Upper lobe of right lung (tissue), 1 donor: ENCODE measurements at regions not wholly inside any gene's neighbourhood (a gene's known extent, or its start where the extent isn't known, plus 50 kb on each side); places are given as distances from the start of the nearest gene placed in this dataset.

Experiments
- ATAC-seq: fragments of 200-7000 bp; cut with Tn5 transposase; one replicate; pipeline ENCODE4 v1.9.1; 2020; ENCODE audit warnings: mild to moderate bottlenecking, moderate library complexity
- DNase-seq: peaks from one replicate; pipeline ENCODE4 v3.0.0-alpha.2; 2020
- H3K27ac ChIP-seq: fragments of 200-600 bp; one replicate; pipeline ENCODE4 v1.8.0; 2022
- H3K27me3 ChIP-seq: fragments of 200-600 bp; one replicate; pipeline ENCODE4 v1.8.0; 2022; ENCODE audit warnings: mild to moderate bottlenecking
- H3K36me3 ChIP-seq: fragments of 200-600 bp; one replicate; pipeline ENCODE4 v1.8.0; 2022
- H3K4me1 ChIP-seq: fragments of 200-600 bp; one replicate; pipeline ENCODE4 v1.8.0; 2022
- H3K4me3 ChIP-seq: fragments of 200-600 bp; one replicate; pipeline ENCODE4 v1.8.0; 2022; ENCODE audit warnings: mild to moderate bottlenecking
- H3K9me3 ChIP-seq: fragments of 200-600 bp; one replicate; pipeline ENCODE4 v1.8.0; 2022
- intact Hi-C: fragments of 100-400 bp; cut with DNase I; formaldehyde crosslinking; loops from one replicate; pipeline ENCODE4 v1.11.0; 2022
- TF ChIP-seq, protein P1 (sequence below): fragments of 200-600 bp; IDR thresholded peaks from one replicate; pipeline ENCODE4 v1.8.0; 2022; ENCODE audit warnings: antibody characterized with exemption
- donor health status: DM: no; HTN: yes; CAD: no; lungs with severe emphysema.

DNA sequence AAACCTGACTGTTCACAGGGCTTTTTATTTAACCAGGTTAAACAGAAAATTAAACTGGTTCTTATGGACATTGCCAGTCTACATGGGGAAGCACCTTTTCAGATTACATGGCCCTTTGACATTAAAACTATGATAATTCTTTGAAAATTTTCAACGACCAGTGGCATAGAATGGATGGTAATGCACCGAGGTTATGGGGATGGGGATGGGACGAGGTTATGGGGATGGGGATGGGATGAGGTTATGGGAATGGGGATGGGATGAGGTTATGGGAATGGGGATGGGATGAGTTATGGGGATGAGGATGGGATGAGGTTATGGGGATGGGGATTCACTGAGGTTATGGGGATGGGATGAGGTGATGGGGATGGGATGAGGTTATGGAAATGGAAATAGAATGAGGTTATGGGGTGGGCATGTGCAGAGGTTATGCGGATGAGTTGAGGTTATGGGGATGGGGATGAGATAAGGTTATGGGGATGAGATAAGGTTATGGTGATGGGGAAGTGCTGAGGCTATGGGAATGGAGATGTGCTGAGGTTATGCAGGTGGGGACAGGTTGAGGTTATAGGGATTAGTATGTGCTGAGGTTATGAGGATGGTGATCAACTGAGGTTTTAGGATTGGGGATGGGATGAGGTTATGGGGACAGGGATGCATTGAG is 541.9 kb downstream of the CDH26 start:
- no peak for DNase-seq
- no peaks in the 10 kb centered on the region for H3K4me1 ChIP-seq
- no peaks in the 10 kb centered on the region for H3K27me3 ChIP-seq
- TF ChIP-seq, protein P1, sequence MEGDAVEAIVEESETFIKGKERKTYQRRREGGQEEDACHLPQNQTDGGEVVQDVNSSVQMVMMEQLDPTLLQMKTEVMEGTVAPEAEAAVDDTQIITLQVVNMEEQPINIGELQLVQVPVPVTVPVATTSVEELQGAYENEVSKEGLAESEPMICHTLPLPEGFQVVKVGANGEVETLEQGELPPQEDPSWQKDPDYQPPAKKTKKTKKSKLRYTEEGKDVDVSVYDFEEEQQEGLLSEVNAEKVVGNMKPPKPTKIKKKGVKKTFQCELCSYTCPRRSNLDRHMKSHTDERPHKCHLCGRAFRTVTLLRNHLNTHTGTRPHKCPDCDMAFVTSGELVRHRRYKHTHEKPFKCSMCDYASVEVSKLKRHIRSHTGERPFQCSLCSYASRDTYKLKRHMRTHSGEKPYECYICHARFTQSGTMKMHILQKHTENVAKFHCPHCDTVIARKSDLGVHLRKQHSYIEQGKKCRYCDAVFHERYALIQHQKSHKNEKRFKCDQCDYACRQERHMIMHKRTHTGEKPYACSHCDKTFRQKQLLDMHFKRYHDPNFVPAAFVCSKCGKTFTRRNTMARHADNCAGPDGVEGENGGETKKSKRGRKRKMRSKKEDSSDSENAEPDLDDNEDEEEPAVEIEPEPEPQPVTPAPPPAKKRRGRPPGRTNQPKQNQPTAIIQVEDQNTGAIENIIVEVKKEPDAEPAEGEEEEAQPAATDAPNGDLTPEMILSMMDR = no peak
- no peaks in the 10 kb centered on the region for H3K9me3 ChIP-seq
- intact Hi-C loops = no loop called here
- no peaks in the 10 kb centered on the region for H3K36me3 ChIP-seq
- no peak for ATAC-seq
- no peak overlapping the region for H3K4me3 ChIP-seq
- no peak overlapping the region for H3K27ac ChIP-seq

DNA sequence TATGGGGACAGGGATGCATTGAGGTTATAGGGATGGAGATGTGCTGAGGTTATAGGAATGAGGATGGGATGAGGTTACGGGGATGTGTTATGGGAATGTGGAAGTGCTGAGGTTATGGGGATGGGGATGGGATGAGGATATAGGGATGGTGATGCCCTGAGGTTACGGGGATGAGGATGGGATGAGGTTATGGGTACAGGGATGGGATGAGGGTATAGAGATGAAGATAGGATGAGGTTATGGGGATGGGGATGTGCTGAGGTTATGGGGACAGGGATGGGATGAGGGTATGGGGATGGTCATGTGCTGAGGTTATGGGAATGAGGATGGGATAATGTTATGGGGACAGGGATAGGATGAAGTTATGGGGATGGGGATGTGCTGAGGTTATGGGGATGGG is 542.8 kb downstream of the CDH26 start:
- H3K4me1 ChIP-seq = no peaks in the 10 kb centered on the region
- TF ChIP-seq, protein P1 = no peak
- H3K4me3 ChIP-seq = no peak overlapping the region
- intact Hi-C loops = no loop called here
- no peak overlapping the region for H3K27ac ChIP-seq
- no peaks in the 10 kb centered on the region for H3K36me3 ChIP-seq
- no peaks in the 10 kb centered on the region for H3K27me3 ChIP-seq
- H3K9me3 ChIP-seq = no peaks in the 10 kb centered on the region
- ATAC-seq = no peak
- no peak for DNase-seq

DNA sequence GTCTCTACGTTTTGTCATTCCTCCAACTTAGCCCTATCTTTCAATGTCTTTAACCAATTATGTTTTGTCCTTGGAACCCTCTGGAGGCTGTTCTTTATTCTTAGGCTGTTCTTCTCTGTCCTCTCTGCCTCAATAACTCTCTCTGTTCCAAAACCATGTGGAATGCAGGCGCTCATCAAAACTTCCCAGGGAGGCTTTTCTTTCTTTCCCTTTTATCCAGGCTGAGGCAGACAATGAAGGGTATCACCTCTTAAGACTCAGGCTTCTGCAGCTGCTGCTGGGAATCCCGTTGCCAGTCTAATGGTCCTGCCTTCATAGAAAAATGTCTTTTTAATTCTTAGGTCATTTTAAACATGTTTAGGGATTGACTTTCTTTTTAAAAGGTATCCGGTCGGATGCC is 544.7 kb downstream of the CDH26 start:
- DNase-seq = no peak
- Histone ChIP-seq H3K36me3 (no peaks in the 10 kb centered on the region), H3K9me3 (no peaks in the 10 kb centered on the region), H3K4me3 (no peak overlapping the region), H3K4me1 (no peaks in the 10 kb centered on the region), H3K27me3 (no peaks in the 10 kb centered on the region), H3K27ac (no peak overlapping the region)
- no peak for ATAC-seq
- intact Hi-C loops = no loop called here
- TF ChIP-seq, protein P1 = no peak

DNA sequence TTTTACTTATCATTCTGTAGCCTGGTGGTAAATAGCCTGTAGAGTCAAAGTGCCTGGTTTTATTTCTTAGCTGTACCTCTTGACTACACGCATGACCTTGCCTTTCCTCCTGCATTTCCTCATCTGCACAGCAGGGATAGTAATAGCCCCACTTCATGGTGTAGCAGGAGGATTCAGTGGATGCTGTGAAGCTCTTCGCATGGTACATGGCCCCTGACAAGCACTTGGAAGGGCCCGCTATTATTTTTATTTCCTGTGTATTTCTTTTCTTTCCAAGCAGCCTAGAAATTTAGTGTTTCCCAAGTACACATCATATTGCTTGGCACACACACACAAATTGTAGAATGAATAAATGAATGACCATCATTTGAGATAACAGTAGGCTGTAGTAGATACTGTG is 547.2 kb downstream of the CDH26 start:
- no peak overlapping the region for H3K27ac ChIP-seq
- no peaks in the 10 kb centered on the region for H3K9me3 ChIP-seq
- H3K36me3 ChIP-seq = no peaks in the 10 kb centered on the region
- TF ChIP-seq, protein P1 = no peak
- no peaks in the 10 kb centered on the region for H3K27me3 ChIP-seq
- ATAC-seq = no peak
- no peaks in the 10 kb centered on the region for H3K4me1 ChIP-seq
- no peak overlapping the region for H3K4me3 ChIP-seq
- DNase-seq = no peak
- intact Hi-C loops = no loop called here

DNA sequence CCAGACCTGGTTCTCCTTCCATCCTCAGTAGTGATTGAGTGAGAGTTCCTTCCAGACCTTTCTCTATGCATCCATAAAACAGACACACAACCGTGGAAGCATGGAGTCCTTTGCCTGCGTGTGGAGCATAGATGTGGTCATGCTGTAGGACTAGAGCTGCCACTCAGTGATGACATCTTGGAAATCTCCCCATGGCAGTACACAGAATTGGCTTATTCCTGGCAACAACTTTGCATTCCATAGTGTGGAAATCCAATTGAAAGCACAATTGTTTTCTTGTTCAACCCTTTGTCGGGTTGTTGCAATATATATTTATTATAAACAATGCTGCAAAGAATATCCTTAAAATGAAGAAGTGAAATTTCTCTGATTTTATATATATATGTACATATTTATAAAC is 547.8 kb downstream of the CDH26 start:
- no peak overlapping the region for H3K4me3 ChIP-seq
- H3K9me3 ChIP-seq = no peaks in the 10 kb centered on the region
- intact Hi-C loops = no loop called here
- ATAC-seq = no peak
- H3K4me1 ChIP-seq = no peaks in the 10 kb centered on the region
- no peaks in the 10 kb centered on the region for H3K27me3 ChIP-seq
- no peaks in the 10 kb centered on the region for H3K36me3 ChIP-seq
- no peak for DNase-seq
- TF ChIP-seq, protein P1 = no peak
- no peak overlapping the region for H3K27ac ChIP-seq
